Nucleus accumbens (tissue), 56 donors: ENCODE measurements at regions not wholly inside any gene's neighbourhood (a gene's known extent, or its start where the extent isn't known, plus 50 kb on each side); places are given as distances from the start of the nearest gene placed in this dataset.

Experiments
- DNase-seq, 56 donors: peaks; one replicate each; lab custom pipeline; 2025; lab: John Stamatoyannopoulos, UW

DNA sequence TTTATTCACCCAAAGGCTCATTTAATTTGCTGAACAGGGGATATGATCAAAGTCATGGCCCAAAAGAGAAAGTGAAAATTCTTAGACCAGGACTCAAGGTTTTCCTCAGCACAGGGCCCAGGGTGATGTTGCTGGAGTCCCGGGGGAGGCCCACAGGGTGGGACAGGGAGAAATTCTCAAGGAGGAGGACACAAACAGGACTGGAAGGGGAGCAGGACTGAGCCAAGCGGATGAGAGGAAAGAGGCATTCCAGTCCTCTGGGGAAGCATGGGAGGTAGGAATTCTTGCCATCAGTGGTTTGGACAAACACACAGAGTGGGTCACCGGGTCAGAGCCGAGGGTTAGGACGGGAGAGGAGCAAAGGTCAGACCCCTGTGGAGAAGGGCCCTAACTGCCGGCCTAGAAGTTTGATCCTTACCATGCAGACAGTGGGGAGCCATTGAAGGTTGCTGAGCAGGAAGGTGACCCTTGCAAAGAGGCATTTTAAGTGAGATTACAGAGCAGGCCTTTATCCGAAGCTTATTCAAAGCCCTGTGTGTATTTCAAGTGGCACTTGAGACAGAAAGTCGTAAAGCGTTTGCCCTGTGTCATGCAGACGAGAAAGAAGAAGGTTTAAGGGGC lies 68.4 kb upstream of the PTGR2 start:
- DNase-seq = no peak

DNA sequence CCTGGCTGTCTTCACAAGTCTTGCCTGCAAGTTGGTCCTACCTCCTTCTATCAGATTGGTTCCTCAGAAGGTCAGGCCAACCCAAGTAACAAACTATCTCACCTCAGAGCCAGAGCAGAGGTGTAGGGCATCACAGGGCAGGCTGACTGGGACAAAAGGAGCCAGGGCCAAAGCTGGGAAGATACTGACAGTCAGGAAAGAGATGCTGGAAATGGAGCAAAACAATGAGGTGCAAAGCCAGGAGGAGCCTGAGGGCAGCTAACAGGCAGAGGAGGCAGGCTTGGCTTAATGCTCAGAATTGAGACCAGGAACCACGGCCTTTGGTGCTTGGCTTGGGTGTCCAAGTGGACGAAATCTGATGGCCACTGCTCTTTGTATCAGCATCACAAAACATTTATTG lies 68.4 kb upstream of the PNMA1 start:
- no peak for DNase-seq

DNA sequence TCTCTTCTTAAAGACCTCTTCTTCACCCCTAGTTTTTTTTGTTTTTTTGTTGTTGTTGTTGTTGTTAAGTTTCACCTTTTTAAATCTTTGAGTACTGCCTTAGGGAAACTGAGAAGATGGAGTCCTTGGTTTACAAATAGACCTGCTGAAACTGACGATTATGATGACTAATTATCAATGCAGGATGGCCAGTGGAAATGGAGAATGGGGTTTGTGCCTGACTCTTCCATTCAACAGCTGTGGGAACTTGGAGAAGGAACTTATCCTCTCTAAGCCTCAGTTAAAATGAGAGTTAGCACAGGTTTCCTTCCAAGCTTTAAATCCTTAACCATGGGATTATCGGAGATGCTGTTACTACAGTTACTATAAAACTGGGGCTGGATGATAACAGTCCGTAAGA lies 66.7 kb upstream of the PNMA1 start:
- DNase-seq = no peak

DNA sequence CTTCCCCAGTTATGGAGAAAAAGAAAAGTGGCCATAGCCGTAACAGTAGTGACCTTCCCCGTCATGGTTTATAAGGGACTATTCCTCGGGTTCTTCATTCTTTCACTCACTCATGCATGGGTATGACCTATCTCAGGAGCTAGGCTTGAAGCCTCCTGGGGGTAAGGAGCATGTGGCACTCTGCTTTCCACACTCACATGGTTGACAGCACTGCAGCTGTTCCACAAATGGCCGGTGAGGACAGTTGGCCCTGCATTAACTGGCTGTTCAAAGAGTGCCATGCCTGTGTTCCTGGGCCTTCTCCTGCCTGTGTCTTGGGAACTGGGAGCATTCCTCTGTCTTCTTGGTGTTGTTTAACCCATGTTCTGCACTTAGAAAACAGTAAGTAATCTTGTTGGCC lies 66.2 kb upstream of the PNMA1 start:
- DNase-seq = no peak

DNA sequence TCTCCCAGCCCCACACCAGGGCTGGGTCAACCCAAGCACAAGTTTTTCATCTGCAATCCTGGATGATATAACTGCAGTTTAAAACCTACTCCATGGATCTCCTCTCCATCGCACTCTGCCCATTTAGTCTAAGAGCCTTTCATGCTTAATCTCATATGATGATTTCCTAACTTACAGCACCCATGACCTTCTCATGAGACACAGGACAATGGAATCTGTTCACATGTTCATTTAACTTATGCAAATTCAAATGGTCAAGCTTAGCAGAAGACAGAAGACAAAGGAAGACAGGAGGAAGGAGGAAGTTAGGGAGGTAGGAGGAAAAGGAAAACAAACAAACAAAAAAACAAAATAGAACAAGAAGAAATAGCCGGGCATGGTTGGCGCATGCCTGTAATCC lies 64.6 kb upstream of the PNMA1 start:
- no peak for DNase-seq

DNA sequence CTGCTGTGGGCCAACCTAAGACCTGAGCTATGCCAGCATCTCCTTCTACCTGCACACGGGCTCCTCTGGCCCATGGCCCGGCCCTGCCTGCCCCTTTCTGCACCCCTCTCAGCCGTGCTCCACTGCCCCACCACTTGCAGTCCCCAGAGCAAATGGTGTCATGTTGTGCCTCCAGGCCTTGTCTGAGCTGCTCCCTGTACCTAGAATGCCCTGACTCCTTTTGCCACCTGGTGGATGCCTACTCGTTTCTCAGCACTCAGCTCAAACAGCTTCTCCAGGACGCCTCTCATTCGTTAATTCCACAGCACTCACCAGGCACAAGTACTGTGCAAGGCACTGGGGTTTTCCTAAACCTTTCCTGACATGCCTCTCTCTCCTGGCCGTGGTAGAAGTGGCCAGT lies 63.2 kb upstream of the PNMA1 start:
- no peak for DNase-seq

DNA sequence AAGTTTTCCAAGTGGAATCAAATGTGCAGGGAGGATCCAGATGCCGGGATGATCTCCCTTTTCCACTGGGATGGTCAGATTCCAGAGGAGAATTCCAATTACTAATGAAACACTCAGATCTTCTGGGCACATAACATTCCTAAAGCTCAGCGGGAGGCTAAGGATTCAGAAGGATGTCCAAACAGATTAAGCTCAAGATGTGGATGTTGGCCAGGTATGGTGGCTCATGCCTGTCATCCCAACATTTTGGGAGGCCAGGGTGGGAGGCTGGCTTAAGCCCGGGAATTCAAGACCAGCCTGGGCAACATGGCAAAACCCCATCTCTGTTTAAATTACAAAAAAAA lies 62.0 kb upstream of the PNMA1 start:
- no peak for DNase-seq

DNA sequence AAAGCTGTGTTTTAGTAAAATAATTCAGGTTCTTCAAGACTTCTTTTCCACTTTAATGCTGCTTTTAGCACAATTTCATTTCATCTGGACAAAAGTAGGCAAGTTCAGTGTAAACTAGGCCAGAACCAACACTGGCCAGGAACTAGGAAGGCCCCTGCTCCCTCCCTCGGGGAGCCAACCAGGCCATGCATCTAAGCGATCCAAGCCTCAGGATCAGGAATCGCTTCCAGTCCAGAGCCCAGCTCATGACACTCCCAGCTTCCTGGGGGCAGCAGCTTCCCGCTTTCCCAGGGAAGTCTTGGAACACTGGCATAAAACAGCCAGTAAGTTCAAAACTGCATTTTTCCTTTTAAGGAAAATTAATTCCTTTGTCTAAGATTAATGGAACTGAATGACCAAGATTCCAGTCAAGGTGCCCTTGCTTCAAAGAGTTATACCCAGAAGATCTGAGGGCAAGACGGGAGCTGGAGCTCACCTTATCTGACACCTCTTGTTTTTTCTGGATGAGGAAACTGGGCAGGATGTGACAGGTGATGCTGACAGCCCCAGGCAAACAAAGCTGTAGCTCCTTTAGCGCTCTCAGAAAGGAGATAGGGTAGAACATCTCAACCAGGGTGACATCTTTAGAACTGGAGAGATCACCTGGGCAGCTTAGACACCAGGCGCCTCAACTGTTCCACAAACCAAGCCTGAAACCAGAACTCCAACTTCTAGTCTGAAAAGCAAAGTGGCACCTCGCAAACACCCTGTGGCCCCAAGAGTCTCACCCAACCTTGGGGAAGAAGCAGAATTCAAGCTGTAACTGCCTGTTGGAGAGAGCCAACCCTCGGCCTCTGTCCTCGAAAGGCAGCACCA lies 61.4 kb upstream of the PNMA1 start:
- DNase-seq = no peak

- no peak for DNase-seq
These were observed 60.5 kb upstream of the PNMA1 start for GRCh38 chr14:73774671-73775070.

DNA sequence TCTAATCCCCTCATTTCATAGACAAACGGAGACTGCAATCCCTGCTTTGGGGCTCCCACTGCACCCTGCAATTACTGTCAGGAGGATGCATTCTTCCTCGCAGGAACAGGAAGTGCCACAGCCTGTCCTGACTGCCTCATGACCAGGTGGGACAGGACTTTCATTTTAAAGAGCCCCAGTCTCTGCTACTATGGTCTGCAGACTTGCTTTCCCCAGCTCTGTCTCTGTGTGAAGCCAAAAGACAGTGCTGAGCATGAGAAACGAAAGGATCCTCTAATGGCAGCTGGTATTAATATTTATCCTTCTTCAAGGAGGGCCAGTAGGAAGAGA lies 60.0 kb upstream of the PNMA1 start:
- DNase-seq = no peak

DNA sequence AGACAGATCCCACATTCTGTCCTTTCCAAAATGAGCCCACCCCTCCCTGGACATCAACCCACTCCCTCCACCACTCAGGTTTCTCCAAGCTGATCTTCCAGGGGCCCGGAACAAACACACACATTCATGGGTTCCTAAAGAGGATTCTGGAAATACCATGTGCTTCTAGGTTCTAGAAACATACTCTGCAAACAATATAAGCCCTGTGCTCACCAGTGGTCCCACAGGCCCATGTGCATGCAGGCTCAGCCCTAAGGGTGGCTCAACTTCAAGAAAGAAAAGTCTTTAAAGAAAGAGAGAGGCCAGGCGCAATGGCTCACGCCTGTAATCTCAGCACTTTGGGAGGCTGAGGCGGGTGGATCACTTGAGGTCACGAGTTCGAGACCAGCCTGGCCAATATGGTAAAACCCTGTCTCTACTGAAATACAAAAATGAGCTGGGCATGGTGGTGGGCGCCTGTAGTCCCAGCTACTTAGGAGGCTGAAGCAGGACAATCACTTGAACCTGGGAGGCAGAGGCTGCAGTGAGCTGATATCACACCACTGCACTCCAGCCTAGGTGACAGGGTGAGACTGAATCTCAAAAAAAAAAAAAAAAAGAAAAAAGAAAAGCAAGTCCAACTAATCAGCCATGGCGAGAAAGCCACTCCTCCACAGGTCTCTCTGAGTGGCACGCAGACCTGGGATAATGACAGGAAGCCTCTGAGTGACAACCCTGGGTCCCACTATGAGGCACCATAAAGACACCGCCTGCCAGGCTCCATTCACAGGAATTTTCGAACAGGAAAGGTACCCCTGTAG lies 59.5 kb upstream of the PNMA1 start:
- no peak for DNase-seq

GRCh38 chr14:73771848-73772638 lies 57.9 kb upstream of the PNMA1 start:
- DNase-seq = peak in 2 of 56 donors; percentile 23 to 30

GRCh38 chr14:73770977-73771847 lies 57.0 kb upstream of the PNMA1 start:
- no peak for DNase-seq

GRCh38 chr14:73768107-73768506 lies 53.9 kb upstream of the PNMA1 start:
- DNase-seq = no peak

DNA sequence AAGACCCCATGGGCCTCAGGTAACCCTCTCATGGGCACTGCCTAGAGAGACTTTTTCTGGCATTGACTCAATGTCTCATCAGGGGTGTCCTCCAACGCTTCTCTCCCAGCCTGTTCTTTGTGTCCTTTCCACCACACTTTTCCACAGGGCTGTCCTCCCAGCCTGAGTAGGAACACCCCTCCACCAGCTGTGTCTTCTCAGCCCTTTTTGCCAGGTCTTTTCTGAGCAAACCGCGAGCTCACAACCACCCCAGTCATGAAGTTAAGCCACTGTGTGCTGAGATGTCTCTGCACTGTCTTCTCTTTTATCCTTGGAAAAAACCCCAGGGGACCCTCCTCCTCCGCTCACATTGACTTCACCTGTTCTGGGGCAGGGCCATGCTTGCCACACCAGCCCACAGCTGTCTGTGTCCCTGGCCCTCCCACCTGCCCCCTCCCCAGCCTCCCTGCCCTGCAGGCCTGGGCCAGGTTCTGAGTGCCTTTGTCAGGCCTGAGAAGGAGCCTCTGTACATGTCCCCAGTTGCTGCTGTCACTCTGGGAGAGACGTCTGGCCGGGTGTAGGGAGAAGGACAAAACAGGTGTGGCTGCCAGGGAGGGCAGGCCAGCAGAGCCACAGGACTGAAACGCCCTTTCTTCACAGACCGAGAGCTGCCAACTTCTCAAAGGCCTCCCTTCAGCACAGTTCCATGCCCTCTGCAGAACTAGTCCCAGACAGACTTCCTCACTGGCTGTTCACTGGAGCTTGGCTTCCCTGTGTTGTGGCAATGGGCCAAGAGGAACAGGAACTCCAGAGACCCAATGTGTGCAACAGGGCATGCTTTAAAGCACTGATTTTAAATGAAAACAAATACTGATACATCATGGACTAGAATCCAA lies 50.5 kb upstream of the PNMA1 start:
- peak in 46 of 56 donors; percentile 9 to 80 (median 46) for DNase-seq
